Retinal pigment epithelial cell (primary cell): ENCODE measurements at regions not wholly inside any gene's neighbourhood (a gene's known extent, or its start where the extent isn't known, plus 50 kb on each side); places are given as distances from the start of the nearest gene placed in this dataset.
"Not testable (repeated sequence)": the region's sequence is repeated elsewhere in the genome, so short reads cannot be mapped to it uniquely, and the experiment has no call there.

ENCODE experiments used
- DNase-seq: peaks from one replicate; pipeline ENCODE4 v3.0.0-alpha.2; 2010; ENCODE audit warnings: low read depth
- H3K4me3 ChIP-seq: 2 replicates; pipeline ENCODE4 v1.5.1; 2011; ENCODE audit warnings: mild to moderate bottlenecking, low read length, control low read depth, moderate library complexity
- TF ChIP-seq, protein P1 (sequence below): conservative IDR thresholded peaks from 2 replicates; pipeline ENCODE4 v1.5.1; 2011; ENCODE audit warnings: low read depth, low read length, control low read depth, inconsistent platforms

DNA sequence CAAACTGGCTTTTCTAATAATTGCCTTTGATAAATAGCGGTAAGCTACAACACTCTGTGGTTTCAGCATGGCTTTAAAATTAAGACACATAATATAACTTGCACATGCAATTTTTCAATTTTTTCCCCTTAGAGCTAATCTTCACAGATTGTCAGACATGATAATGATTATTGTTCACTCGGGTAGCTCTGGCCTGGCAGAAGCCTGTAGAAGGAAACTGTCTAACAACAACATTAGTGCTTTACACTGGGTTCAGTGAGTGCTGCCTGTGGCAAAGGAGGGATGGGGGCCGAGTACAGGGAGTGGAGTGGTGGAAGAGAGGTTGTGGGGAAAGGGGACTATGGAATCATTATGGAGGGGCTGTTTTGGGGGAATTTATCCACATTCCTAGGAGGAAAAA is 67.2 kb upstream of the AUTS2 start:
- H3K4me3 ChIP-seq: no peak overlapping the region
- TF ChIP-seq, protein P1, sequence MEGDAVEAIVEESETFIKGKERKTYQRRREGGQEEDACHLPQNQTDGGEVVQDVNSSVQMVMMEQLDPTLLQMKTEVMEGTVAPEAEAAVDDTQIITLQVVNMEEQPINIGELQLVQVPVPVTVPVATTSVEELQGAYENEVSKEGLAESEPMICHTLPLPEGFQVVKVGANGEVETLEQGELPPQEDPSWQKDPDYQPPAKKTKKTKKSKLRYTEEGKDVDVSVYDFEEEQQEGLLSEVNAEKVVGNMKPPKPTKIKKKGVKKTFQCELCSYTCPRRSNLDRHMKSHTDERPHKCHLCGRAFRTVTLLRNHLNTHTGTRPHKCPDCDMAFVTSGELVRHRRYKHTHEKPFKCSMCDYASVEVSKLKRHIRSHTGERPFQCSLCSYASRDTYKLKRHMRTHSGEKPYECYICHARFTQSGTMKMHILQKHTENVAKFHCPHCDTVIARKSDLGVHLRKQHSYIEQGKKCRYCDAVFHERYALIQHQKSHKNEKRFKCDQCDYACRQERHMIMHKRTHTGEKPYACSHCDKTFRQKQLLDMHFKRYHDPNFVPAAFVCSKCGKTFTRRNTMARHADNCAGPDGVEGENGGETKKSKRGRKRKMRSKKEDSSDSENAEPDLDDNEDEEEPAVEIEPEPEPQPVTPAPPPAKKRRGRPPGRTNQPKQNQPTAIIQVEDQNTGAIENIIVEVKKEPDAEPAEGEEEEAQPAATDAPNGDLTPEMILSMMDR: no peak
- DNase-seq: no peak

DNA sequence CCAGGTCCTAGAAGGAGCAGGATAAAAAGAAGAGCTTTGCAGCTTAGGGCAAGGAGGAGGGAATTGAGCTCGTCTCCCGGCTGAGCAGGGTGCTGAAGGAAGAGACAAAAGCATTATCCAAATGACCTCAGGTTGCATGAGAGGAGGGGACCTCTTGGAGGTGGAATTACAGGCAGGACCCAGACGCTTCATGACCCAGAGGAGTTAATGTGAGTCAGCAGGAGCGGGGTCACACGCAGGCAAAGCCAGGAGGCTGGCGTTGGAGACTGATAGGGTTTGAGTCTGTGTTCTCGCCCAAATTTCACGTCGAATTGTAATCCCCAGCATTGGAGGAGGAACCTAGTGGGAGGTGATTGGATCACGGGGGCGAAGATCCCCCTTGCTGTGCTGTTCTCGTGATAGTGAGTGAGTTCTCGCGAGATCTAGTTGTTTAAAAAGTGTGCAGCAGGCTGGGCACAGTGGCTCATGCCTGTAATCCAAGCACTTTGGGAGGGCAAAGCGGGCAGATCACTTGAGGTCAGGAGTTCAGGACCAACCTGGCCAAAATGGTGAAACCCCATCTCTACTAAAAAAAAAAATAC is 63.7 kb upstream of the AUTS2 start:
- no peak for DNase-seq
- TF ChIP-seq, protein P1: no peak
- H3K4me3 ChIP-seq: no peak overlapping the region

DNA sequence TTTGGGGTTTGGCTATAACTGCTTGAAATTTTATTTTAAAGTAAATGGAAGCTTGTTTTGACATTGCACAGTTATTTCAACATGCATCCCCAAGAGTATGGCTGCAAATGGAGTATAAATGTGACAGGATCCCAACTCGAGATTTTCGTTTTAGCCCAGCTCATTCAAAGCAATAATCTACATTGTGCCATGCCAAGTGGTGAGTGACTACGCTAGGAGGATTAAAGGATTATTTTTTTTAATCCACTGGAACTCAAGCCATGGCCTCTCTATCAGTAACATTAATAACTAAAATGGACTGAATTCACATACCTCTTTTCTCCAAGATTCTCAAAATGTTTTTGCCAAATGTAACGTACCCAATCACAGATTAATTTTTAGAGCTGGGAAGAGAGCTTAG is 60.6 kb upstream of the AUTS2 start:
- H3K4me3 ChIP-seq: no peak overlapping the region
- TF ChIP-seq, protein P1: no peak
- DNase-seq: peak; percentile 59

DNA sequence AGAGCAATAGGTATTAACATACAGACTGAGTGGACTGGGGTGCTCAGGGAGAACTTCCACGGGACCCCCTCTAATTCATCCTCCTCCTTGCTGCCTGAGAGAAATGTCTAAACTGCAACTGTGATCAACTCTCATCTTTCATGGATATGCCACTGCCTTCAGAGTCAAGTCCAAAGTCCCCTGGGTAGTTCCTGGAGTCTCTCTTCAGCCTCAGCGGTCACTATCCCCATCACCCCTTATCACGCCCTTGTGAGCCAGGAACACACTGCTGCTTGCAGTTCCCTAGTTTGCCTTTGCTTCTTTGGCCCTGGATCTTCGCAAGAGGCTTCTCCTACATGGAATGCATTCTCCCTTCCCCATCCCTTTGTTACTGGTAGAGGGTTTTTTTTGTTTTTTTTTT is 58.7 kb upstream of the AUTS2 start:
- TF ChIP-seq, protein P1: no peak
- DNase-seq: no peak
- H3K4me3 ChIP-seq: no peak overlapping the region

DNA sequence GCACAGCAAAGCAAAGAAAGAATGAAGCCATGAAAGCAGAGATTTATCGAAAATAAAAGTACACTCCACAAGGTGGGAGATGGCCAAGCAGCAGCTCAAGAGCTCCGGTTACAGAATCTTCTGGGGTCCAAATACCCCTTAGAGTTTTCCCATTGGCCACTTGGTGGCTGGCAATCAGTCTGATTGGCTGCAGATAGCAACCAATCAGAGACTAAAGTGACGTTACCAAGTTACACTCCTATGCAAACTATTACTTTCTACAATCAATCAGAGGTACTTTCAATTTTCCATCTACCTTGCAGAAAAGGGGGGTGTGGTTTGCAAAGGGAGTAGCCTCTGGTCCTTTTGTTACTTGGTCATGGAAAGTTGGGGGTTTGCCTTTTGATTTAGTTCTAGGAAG is 58.0 kb upstream of the AUTS2 start:
- no peak for DNase-seq
- TF ChIP-seq, protein P1: no peak

DNA sequence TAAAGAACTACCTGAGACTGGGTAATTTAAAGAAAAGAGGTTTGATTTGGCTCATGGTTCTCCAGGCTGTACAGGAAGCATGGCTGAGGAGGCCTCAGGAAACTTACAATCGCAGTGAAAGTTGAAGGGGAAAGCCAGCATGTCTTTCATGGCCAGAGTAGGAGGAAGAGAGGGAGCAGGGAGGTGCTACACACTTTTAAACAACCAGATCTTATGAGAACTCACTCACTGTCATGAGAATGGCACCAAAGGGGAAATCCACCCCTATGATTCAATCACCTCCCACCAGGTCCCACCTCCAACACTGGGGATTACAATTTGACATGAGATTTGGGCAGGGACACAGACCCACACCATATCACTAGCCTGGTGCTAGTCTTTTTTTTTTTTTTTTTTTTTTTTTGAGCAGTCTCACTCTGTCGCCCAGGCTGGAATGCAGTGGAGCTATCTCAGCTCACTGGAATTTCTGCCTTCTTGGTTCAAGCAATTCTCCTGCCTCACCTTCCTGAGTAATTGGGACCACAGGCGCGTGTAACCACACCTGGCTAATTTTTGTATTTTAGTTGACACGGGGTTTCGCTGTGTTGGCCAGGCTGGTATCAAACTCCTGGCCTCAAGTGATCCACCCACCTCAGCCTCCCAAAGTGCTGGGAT is 56.4 kb upstream of the AUTS2 start:
- H3K4me3 ChIP-seq, DNase-seq: not testable (repeated sequence)

More for the DNA sequence above, 58.0 kb upstream of the AUTS2 start:
- no peak overlapping the region for H3K4me3 ChIP-seq

DNA sequence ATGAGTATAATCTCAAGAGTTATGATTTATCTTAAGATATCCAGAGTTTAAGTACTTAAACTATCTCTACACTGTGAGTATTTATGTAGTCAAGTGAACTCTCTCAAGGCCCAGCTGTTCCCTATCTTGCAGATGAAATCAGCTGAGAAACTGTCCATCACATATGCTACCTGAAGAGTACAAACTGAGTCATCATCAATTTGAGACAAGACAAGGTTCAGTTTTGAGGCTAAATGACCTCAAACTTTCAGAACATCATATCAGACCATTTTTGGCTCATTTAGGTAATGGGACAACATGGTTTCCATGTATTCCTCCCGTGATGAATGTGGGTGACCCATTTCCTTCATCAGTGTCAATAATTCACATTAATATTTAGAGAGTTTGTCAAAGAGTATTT is 53.1 kb upstream of the AUTS2 start:
- DNase-seq: no peak
- TF ChIP-seq, protein P1: no peak
- no peak overlapping the region for H3K4me3 ChIP-seq
